SK-N-SH (cell line): ENCODE measurements at regions not wholly inside any gene's neighbourhood (a gene's known extent, or its start where the extent isn't known, plus 50 kb on each side); places are given as distances from the start of the nearest gene placed in this dataset.

Source experiments
- CTCF ChIA-PET: fragments of 300-600, 350-600 bp; formaldehyde crosslinking; extraction: SDS; loops from one replicate; lab custom pipeline; 2021; lab: Yijun Ruan, JAX
- POLR2A ChIA-PET: fragments of 350-600 bp; sonication (Branson Sonifier 250); formaldehyde crosslinking; extraction: SDS; loops from one replicate; lab custom pipeline; 2020; ENCODE audit warnings: antibody characterized with exemption, inconsistent platforms; lab: Yijun Ruan, JAX
- DNase-seq: peaks from one replicate; pipeline ENCODE4 v3.0.0; 2012
- H2AFZ ChIP-seq: fragments of 200-600 bp; sonication (generic); 2 replicates; pipeline ENCODE4 v1.8.1; 2016; ENCODE audit warnings: antibody characterized with exemption, mild to moderate bottlenecking, low read depth
- H3F3A ChIP-seq: fragments of 200-600 bp; sonication (generic); replicated peaks from 2 replicates; pipeline ENCODE3; 2016; ENCODE audit warnings: antibody characterized with exemption, mild to moderate bottlenecking; ENCODE audit not compliant: insufficient read depth
- H3K27ac ChIP-seq, 2 experiments: fragments of 200-500 bp in 1 of 2; fragments of 200-600 bp in 1 of 2; sonication (Bioruptor generic) in 1 of 2; sonication (generic), shearing (Covaris generic) in 1 of 2; 2 replicates each; pipeline versions ENCODE4 v1.5.1 to v1.6.1; 2014 to 2016; ENCODE audit warnings: low read depth in 2 of 2, inconsistent platforms in 1 of 2, low read length in 1 of 2, mild to moderate bottlenecking in 1 of 2, mixed read lengths in 1 of 2
- H3K27me3 ChIP-seq: fragments of 200-600 bp; sonication (generic), shearing (Covaris generic); 2 replicates; pipeline ENCODE4 v1.6.1; 2016; ENCODE audit warnings: mixed run types; ENCODE audit not compliant: insufficient read depth
- H3K36me3 ChIP-seq, 2 experiments: fragments of 200-500 bp in 1 of 2; fragments of 200-600 bp in 1 of 2; sonication (Bioruptor generic) in 1 of 2; sonication (generic) in 1 of 2; replicated peaks in 1 of 2; 2 replicates each; pipeline versions ENCODE3 to v1.5.1; 2014 to 2016; ENCODE audit warnings: low read length in 1 of 2, mild to moderate bottlenecking in 1 of 2; ENCODE audit not compliant: insufficient read depth in 2 of 2, control insufficient read depth in 1 of 2
- H3K4me1 ChIP-seq, 2 experiments: fragments of 200-500 bp in 1 of 2; fragments of 200-600 bp in 1 of 2; sonication (Bioruptor generic) in 1 of 2; sonication (generic), shearing (Covaris generic) in 1 of 2; 2 replicates each; pipeline versions ENCODE4 v1.5.1 to v1.6.1; 2014 to 2016; ENCODE audit warnings: low read depth in 1 of 2, low read length in 1 of 2, mixed run types in 1 of 2; ENCODE audit not compliant: insufficient read depth in 2 of 2, control insufficient read depth in 1 of 2
- H3K4me2 ChIP-seq: fragments of 200-600 bp; sonication (generic), shearing (Covaris generic); 2 replicates; pipeline ENCODE4 v1.6.1; 2017; ENCODE audit warnings: mixed run types
- H3K4me3 ChIP-seq, 2 experiments: fragments of 200-500 bp in 1 of 2; fragments of 200-600 bp in 1 of 2; sonication (Bioruptor generic) in 1 of 2; sonication (generic), shearing (Covaris generic) in 1 of 2; 2 replicates each; pipeline versions ENCODE4 v1.5.1 to v1.8.1; 2014 to 2016; ENCODE audit warnings: low read depth in 2 of 2, inconsistent platforms in 1 of 2, low read length in 1 of 2, mild to moderate bottlenecking in 1 of 2, mixed read lengths in 1 of 2, moderate library complexity in 1 of 2
- H3K79me2 ChIP-seq: fragments of 200-600 bp; sonication (generic); 2 replicates; pipeline ENCODE4 v1.8.1; 2017; ENCODE audit warnings: mild to moderate bottlenecking; ENCODE audit not compliant: insufficient read depth
- H3K9ac ChIP-seq: fragments of 200-600 bp; sonication (generic); 2 replicates; pipeline ENCODE4 v1.6.1; 2017; ENCODE audit warnings: mixed run types
- H3K9me2 ChIP-seq: fragments of 200-600 bp; sonication (generic); 2 replicates; pipeline ENCODE4 v1.6.1; 2017; ENCODE audit warnings: mixed run types
- H3K9me3 ChIP-seq: fragments of 200-600 bp; sonication (generic); 2 replicates; pipeline ENCODE4 v1.6.1; 2017; ENCODE audit warnings: mixed run types, mild to moderate bottlenecking, moderate library complexity
- H4K20me1 ChIP-seq: fragments of 200-600 bp; sonication (generic); 2 replicates; pipeline ENCODE4 v1.6.1; 2017; ENCODE audit warnings: mild to moderate bottlenecking, mixed run types; ENCODE audit not compliant: insufficient read depth
- CTCF ChIP-seq: fragments of 200-600 bp; sonication (generic); IDR thresholded peaks from 2 replicates; pipeline ENCODE4 v1.6.1; 2017; ENCODE audit warnings: antibody characterized with exemption, mild to moderate bottlenecking, moderate library complexity
- ELF1 ChIP-seq: IDR thresholded peaks from 2 replicates; pipeline ENCODE4 v1.4.0; 2012
- EP300 ChIP-seq, 2 experiments: IDR thresholded peaks; 2 replicates each; pipeline versions ENCODE4 v1.4.0 to v1.6.1; 2012; ENCODE audit warnings: borderline replicate concordance in 1 of 2, low read depth in 1 of 2, low read length in 1 of 2
- JUND ChIP-seq: IDR thresholded peaks from 2 replicates; pipeline ENCODE4 v1.4.0; 2012
- MEF2A ChIP-seq: IDR thresholded peaks from 2 replicates; pipeline ENCODE4 v1.4.0; 2012; ENCODE audit warnings: low read depth, borderline replicate concordance
- RFX5 ChIP-seq: IDR thresholded peaks from 2 replicates; pipeline ENCODE4 v1.6.1; 2012; ENCODE audit warnings: mild to moderate bottlenecking, improper control_type of control experiment, low read length
- SMC3 ChIP-seq: IDR thresholded peaks from 2 replicates; pipeline ENCODE4 v1.6.1; 2012; ENCODE audit warnings: low read depth, low read length, improper control_type of control experiment
- TAF1 ChIP-seq: IDR thresholded peaks from 2 replicates; pipeline ENCODE4 v1.6.1; 2012; ENCODE audit warnings: low read depth, mild to moderate bottlenecking, low read length, moderate library complexity, borderline replicate concordance
- TCF12 ChIP-seq: IDR thresholded peaks from 2 replicates; pipeline ENCODE4 v1.4.0; 2012
- TEAD4 ChIP-seq: IDR thresholded peaks from 2 replicates; pipeline ENCODE4 v1.4.0; 2012; ENCODE audit warnings: mild to moderate bottlenecking, borderline replicate concordance; ENCODE audit not compliant: insufficient read depth
- USF2 ChIP-seq: fragments of 150-350 bp; IDR thresholded peaks from 2 replicates; pipeline ENCODE4 v1.6.1; 2017; ENCODE audit warnings: antibody characterized with exemption, low read length, low read depth, borderline replicate concordance
- YY1 ChIP-seq: IDR thresholded peaks from 2 replicates; pipeline ENCODE4 v1.4.0; 2012; ENCODE audit warnings: low read depth, mild to moderate bottlenecking
- WGBS: methylation state at CpG from one replicate; pipeline ENCODE4 v1.1.6; 2017; ENCODE audit warnings: low lambda C conversion rate; 5-methylcytosine and 5-hydroxymethylcytosine counted together

- Histone ChIP-seq H4K20me1 (no peaks in the 10 kb centered on the region), H2AFZ (no peak overlapping the region), H3K4me1 (no peaks in the 10 kb centered on the region), H3K36me3 (no peaks in the 10 kb centered on the region), H3K27ac (no peak overlapping the region), H3K9me3 (no peaks in the 10 kb centered on the region), H3F3A (no peaks in the 10 kb centered on the region), H3K9ac (no peak overlapping the region), H3K4me3 (no peak overlapping the region), H3K9me2 (no peaks in the 10 kb centered on the region), H3K27me3 (no peaks in the 10 kb centered on the region), H3K79me2 (no peaks in the 10 kb centered on the region), H3K4me2 (no peak overlapping the region)
- 39% methylated on average over 1 of the region's 1 CpG for WGBS
- no peak for TF ChIP-seq USF2
- TF ChIP-seq RFX5: no peak
- no peak for TF ChIP-seq TAF1
- TF ChIP-seq TEAD4: no peak
- TF ChIP-seq TCF12: no peak
- no peak for TF ChIP-seq YY1
- TF ChIP-seq JUND: no peak
- no peak for TF ChIP-seq CTCF
- ChIA-PET CTCF (no interaction called here), POLR2A (no interaction called here)
- no peak for DNase-seq
These were observed 793.7 kb upstream of the SLITRK5 start for GRCh38 chr13:86877441-86877840.

GRCh38 chr13:86878781-86879180 lies 792.4 kb upstream of the SLITRK5 start:
- TF ChIP-seq SMC3 (no peak), EP300 (IDR thresholded peaks at IDR 0.05; ENCODE audit: borderline replicate concordance in 1 of 2, low read depth in 1 of 2, low read length in 1 of 2) (no peak), ELF1 (no peak), MEF2A (no peak)
- POLR2A ChIA-PET: no interaction called here
- Histone ChIP-seq H2AFZ (no peak overlapping the region), H3K4me1 (no peaks in the 10 kb centered on the region), H3K36me3 (no peaks in the 10 kb centered on the region), H3K9ac (no peak overlapping the region), H4K20me1 (no peaks in the 10 kb centered on the region), H3K27ac (no peak overlapping the region), H3K9me2 (no peaks in the 10 kb centered on the region), H3K4me2 (no peak overlapping the region), H3K4me3 (no peak overlapping the region), H3K9me3 (no peaks in the 10 kb centered on the region), H3K79me2 (no peaks in the 10 kb centered on the region), H3K27me3 (no peaks in the 10 kb centered on the region), H3F3A (no peaks in the 10 kb centered on the region)
- WGBS: 57% methylated on average over 3 of the region's 3 CpGs
- CTCF ChIA-PET: no interaction called here
- no peak for DNase-seq
